HL-60 (cell line): ENCODE measurements at regions not wholly inside any gene's neighbourhood (a gene's known extent, or its start where the extent isn't known, plus 50 kb on each side); places are given as distances from the start of the nearest gene placed in this dataset.

Experiments
- DNase-seq, 2 experiments: peaks; one replicate each; pipeline ENCODE4 v3.0.0-alpha.2; 2010 to 2020; ENCODE audit warnings: low read depth in 1 of 2, low spot score in 1 of 2
- H3K27ac ChIP-seq: fragments of 250-450 bp; sonication (Bioruptor Pico); replicated peaks from 2 replicates; pipeline ENCODE4 v1.5.1; 2020; ENCODE audit warnings: mild to moderate bottlenecking, moderate library complexity
- H3K27me3 ChIP-seq: fragments of 250-450 bp; sonication (Bioruptor Pico); 2 replicates; pipeline ENCODE4 v1.5.1; 2021; ENCODE audit warnings: mild to moderate bottlenecking, moderate library complexity; ENCODE audit not compliant: insufficient read depth, poor library complexity, severe bottlenecking
- H3K4me3 ChIP-seq: replicated peaks from 2 replicates; pipeline ENCODE4 v1.5.1; 2011; ENCODE audit warnings: mild to moderate bottlenecking, control low read depth, low read length; ENCODE audit not compliant: insufficient read depth
- GABPA ChIP-seq: IDR thresholded peaks from 2 replicates; pipeline ENCODE4 v1.6.1; 2012; ENCODE audit warnings: low read depth
- POLR2AphosphoS5 ChIP-seq: IDR thresholded peaks from 2 replicates; pipeline ENCODE4 v1.6.1; 2012; ENCODE audit warnings: low read depth
- SPI1 ChIP-seq: IDR thresholded peaks from 2 replicates; pipeline ENCODE4 v1.6.1; 2012; ENCODE audit warnings: low read depth, mild to moderate bottlenecking, borderline replicate concordance
- TF ChIP-seq, protein P1 (sequence below): IDR thresholded peaks from one replicate; pipeline ENCODE4 v1.5.1; 2011; ENCODE audit warnings: low read length, control low read depth, inconsistent platforms; ENCODE audit not compliant: insufficient read depth
- TF ChIP-seq, protein P2 (sequence below): IDR thresholded peaks from 2 replicates; pipeline ENCODE4 v1.6.1; 2012; ENCODE audit warnings: low read depth; ENCODE audit not compliant: insufficient replicate concordance

DNA sequence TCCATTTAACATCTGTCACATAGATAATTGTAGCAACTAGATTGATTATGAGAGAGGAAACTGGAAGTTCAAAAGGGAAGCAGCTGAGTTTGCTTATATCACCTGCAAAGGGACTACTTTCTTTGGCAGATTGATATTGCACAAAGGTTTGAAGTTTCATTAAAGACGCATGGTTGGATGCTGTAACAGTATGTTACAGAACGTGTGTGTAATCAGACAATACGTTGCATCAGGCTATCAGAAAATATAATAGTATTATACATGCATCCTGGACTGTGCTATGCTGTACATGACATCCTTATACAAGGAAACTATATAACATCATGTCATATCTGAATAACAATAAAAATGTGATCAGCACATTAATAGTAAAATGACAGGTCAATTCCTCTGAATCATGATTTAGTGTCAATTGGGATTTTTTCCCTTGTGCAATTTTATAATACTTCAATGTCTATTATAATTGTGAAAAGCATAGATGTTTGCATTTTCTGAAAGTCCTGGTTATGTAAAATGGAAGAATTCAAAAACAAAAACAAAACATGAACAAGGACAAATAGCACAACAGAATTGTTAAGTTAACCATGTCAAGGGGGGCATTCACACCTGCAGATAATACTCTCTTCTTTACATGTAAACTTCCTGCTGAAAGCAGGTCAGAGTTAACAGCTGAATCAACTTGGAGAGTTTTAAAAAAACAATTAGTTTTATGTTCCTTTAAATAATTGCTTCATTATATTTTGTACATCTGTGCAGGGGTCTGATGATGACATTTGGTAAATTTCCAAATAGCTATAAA lies 283.2 kb upstream of the KCNH8 start:
- no peak overlapping the region for H3K4me3 ChIP-seq

DNA sequence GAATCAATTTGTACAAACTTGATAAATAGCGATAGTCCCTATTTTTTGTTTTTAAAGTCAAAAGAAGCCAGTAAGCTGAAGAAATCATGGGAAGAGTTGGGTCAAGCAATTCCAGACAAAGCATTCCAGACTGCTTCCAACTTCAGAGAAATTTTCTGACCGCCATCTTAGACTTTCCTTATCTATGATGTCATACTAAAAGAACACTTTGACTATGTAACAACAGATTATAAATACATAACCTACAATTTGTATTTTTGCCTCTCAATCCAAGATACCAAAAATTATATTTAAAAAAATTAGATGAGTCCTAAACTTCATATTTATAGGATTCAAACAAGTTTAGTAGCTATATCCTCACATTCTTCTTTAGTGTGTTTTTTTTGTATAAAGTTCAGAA lies 286.2 kb upstream of the KCNH8 start:
- Histone ChIP-seq H3K4me3 (no peak overlapping the region), H3K27me3 (no peaks in the 10 kb centered on the region), H3K27ac (no peak overlapping the region)
- no peak for DNase-seq
- TF ChIP-seq GABPA (no peak), POLR2AphosphoS5 (no peak), SPI1 (no peak)
- TF ChIP-seq, protein P1, sequence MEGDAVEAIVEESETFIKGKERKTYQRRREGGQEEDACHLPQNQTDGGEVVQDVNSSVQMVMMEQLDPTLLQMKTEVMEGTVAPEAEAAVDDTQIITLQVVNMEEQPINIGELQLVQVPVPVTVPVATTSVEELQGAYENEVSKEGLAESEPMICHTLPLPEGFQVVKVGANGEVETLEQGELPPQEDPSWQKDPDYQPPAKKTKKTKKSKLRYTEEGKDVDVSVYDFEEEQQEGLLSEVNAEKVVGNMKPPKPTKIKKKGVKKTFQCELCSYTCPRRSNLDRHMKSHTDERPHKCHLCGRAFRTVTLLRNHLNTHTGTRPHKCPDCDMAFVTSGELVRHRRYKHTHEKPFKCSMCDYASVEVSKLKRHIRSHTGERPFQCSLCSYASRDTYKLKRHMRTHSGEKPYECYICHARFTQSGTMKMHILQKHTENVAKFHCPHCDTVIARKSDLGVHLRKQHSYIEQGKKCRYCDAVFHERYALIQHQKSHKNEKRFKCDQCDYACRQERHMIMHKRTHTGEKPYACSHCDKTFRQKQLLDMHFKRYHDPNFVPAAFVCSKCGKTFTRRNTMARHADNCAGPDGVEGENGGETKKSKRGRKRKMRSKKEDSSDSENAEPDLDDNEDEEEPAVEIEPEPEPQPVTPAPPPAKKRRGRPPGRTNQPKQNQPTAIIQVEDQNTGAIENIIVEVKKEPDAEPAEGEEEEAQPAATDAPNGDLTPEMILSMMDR, result no peak
- TF ChIP-seq, protein P2, sequence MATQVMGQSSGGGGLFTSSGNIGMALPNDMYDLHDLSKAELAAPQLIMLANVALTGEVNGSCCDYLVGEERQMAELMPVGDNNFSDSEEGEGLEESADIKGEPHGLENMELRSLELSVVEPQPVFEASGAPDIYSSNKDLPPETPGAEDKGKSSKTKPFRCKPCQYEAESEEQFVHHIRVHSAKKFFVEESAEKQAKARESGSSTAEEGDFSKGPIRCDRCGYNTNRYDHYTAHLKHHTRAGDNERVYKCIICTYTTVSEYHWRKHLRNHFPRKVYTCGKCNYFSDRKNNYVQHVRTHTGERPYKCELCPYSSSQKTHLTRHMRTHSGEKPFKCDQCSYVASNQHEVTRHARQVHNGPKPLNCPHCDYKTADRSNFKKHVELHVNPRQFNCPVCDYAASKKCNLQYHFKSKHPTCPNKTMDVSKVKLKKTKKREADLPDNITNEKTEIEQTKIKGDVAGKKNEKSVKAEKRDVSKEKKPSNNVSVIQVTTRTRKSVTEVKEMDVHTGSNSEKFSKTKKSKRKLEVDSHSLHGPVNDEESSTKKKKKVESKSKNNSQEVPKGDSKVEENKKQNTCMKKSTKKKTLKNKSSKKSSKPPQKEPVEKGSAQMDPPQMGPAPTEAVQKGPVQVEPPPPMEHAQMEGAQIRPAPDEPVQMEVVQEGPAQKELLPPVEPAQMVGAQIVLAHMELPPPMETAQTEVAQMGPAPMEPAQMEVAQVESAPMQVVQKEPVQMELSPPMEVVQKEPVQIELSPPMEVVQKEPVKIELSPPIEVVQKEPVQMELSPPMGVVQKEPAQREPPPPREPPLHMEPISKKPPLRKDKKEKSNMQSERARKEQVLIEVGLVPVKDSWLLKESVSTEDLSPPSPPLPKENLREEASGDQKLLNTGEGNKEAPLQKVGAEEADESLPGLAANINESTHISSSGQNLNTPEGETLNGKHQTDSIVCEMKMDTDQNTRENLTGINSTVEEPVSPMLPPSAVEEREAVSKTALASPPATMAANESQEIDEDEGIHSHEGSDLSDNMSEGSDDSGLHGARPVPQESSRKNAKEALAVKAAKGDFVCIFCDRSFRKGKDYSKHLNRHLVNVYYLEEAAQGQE, result no peak

More for the DNA sequence above, 283.2 kb upstream of the KCNH8 start:
- TF ChIP-seq, protein P1, result no peak
- no peak for TF ChIP-seq POLR2AphosphoS5
- TF ChIP-seq GABPA, result no peak
- TF ChIP-seq SPI1, result no peak
- TF ChIP-seq, protein P2, result no peak
- H3K27ac ChIP-seq, result no peak overlapping the region
- no peak for DNase-seq
- H3K27me3 ChIP-seq, result no peaks in the 10 kb centered on the region

DNA sequence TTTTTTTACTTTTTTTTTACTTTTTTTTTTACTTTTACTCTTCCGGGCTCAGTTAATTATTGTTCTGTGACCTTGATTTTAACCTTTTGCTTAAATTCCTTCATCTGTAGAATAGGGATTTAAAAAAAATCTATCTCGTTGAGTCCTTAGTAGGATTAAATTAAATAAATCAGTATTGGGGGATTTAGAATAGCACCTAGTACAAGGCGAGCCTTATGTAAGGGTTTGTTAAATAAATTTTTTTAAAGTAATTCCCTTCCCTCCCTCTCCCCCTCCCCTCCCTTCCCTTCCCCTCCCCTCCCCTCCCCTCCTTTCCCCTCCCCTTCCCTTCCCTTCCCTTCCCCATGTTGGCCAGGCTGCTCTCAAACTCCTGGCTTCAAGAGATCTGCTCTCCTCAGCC lies 287.2 kb upstream of the KCNH8 start:
- TF ChIP-seq GABPA (no peak), POLR2AphosphoS5 (no peak), SPI1 (no peak)
- TF ChIP-seq, protein P2, result no peak
- TF ChIP-seq, protein P1, result no peak
- DNase-seq, result no peak
- Histone ChIP-seq H3K27ac (no peak overlapping the region), H3K4me3 (no peak overlapping the region), H3K27me3 (no peaks in the 10 kb centered on the region)
